ENCODE measurements at regions not wholly inside any gene's neighbourhood (a gene's known extent, or its start where the extent isn't known, plus 50 kb on each side); places are given as distances from the start of the nearest gene placed in this dataset.
"Not testable (repeated sequence)": the region's sequence is repeated elsewhere in the genome, so short reads cannot be mapped to it uniquely, and the experiment has no call there.

DNA sequence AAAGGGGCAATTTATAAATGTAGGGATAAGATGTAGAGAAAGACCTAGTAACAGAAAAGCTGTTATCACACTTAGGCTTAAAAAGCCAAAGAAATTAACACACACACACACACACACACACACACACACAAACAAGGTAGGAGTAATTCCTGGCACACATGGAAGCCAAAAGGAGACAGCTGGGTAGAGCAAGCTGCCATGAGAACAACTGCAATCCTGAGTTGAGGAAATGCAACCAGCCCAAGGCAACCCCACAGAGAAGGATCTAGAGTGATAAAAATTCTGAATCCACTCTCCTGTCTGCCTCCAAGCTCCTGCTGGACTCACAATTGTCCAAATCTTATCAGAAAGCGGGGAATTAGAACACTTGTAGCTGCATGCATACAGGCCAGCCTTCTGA is 229.1 kb upstream of the DGKB start (continued):
- TF ChIP-seq, protein P1, sequence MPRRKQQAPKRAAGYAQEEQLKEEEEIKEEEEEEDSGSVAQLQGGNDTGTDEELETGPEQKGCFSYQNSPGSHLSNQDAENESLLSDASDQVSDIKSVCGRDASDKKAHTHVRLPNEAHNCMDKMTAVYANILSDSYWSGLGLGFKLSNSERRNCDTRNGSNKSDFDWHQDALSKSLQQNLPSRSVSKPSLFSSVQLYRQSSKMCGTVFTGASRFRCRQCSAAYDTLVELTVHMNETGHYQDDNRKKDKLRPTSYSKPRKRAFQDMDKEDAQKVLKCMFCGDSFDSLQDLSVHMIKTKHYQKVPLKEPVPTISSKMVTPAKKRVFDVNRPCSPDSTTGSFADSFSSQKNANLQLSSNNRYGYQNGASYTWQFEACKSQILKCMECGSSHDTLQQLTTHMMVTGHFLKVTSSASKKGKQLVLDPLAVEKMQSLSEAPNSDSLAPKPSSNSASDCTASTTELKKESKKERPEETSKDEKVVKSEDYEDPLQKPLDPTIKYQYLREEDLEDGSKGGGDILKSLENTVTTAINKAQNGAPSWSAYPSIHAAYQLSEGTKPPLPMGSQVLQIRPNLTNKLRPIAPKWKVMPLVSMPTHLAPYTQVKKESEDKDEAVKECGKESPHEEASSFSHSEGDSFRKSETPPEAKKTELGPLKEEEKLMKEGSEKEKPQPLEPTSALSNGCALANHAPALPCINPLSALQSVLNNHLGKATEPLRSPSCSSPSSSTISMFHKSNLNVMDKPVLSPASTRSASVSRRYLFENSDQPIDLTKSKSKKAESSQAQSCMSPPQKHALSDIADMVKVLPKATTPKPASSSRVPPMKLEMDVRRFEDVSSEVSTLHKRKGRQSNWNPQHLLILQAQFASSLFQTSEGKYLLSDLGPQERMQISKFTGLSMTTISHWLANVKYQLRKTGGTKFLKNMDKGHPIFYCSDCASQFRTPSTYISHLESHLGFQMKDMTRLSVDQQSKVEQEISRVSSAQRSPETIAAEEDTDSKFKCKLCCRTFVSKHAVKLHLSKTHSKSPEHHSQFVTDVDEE (CRISPR knock-in tag; IDR thresholded peaks at IDR 0.05) = no peak
- no peak for TF ChIP-seq ZNF8 (CRISPR knock-in tag; IDR thresholded peaks at IDR 0.05)
- TF ChIP-seq ZFP30 (CRISPR knock-in tag; IDR thresholded peaks at IDR 0.05) = no peak
- TF ChIP-seq BACH2 (CRISPR knock-in tag; IDR thresholded peaks at IDR 0.05; ENCODE audit: borderline replicate concordance) = no peak
- TF ChIP-seq ISL1 (CRISPR knock-in tag; IDR thresholded peaks at IDR 0.05) = no peak
- no peak for TF ChIP-seq ZNF565 (CRISPR knock-in tag; conservative IDR thresholded peaks at IDR 0.05; ENCODE audit: low read depth)
- no peak for TF ChIP-seq CSDC2 (CRISPR knock-in tag; IDR thresholded peaks at IDR 0.05)
- TF ChIP-seq, protein P2, sequence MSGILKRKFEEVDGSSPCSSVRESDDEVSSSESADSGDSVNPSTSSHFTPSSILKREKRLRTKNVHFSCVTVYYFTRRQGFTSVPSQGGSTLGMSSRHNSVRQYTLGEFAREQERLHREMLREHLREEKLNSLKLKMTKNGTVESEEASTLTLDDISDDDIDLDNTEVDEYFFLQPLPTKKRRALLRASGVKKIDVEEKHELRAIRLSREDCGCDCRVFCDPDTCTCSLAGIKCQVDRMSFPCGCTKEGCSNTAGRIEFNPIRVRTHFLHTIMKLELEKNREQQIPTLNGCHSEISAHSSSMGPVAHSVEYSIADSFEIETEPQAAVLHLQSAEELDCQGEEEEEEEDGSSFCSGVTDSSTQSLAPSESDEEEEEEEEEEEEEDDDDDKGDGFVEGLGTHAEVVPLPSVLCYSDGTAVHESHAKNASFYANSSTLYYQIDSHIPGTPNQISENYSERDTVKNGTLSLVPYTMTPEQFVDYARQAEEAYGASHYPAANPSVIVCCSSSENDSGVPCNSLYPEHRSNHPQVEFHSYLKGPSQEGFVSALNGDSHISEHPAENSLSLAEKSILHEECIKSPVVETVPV (CRISPR knock-in tag; IDR thresholded peaks at IDR 0.05) = no peak
- no peak for TF ChIP-seq GLIS3 (CRISPR knock-in tag; IDR thresholded peaks at IDR 0.05)
- no peak for TF ChIP-seq PPARA (CRISPR knock-in tag; IDR thresholded peaks at IDR 0.05; ENCODE audit: borderline replicate concordance)
- TF ChIP-seq SNAI2 (CRISPR knock-in tag; IDR thresholded peaks at IDR 0.05) = no peak
- no peak for TF ChIP-seq ZC3H10 (CRISPR knock-in tag; IDR thresholded peaks at IDR 0.05)

DNA sequence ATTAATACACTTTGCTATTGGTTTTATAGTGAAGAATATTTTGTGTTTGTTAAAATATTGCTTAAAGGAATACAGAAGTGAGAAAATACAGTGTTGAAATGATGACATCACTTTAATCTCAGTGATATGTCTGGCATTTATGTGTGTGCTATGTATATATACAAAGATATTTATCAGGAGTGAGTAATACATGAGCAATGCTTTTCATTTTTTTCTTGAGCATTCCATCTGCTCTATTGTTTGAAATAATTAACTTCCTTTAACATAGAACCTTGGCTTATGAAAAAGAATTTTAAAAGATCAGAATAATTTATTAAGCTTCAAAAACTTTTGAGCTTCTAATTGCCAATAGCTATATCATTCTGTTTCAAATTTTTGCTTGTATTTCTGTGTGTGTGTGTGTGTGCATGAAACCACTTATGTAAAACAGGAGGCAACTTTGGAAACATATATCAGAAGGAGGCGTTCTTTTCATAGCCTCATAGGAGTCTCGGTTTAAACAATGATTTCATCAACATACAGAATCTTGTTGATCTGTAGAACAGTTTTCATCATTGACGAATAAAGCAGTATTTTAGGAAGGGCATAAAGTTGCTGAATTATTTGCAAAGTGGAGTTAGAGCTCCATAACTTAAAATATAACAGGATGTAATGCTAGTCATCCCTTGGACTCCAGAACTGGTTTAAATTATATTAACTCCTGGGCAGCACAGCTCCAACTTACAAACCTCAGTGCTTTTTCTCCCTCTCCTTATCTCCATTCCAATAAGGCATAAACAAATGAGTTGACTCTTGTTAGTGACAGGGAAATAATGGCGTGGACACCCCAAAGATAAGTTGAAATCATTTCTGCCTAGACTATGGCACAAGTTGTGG is 228.4 kb upstream of the DGKB start:
- TF ChIP-seq ZNF70 (CRISPR knock-in tag; IDR thresholded peaks at IDR 0.05) = no peak
- peak; percentile 91 for TF ChIP-seq ISL1 (CRISPR knock-in tag; IDR thresholded peaks at IDR 0.05)
- TF ChIP-seq, protein P3, sequence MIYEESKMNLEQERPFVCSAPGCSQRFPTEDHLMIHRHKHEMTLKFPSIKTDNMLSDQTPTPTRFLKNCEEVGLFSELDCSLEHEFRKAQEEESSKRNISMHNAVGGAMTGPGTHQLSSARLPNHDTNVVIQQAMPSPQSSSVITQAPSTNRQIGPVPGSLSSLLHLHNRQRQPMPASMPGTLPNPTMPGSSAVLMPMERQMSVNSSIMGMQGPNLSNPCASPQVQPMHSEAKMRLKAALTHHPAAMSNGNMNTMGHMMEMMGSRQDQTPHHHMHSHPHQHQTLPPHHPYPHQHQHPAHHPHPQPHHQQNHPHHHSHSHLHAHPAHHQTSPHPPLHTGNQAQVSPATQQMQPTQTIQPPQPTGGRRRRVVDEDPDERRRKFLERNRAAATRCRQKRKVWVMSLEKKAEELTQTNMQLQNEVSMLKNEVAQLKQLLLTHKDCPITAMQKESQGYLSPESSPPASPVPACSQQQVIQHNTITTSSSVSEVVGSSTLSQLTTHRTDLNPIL (CRISPR knock-in tag; IDR thresholded peaks at IDR 0.05; ENCODE audit: low read depth) = peak; percentile 71; the same call in 1 of the 2 replicates
- TF ChIP-seq PPARA (CRISPR knock-in tag; IDR thresholded peaks at IDR 0.05; ENCODE audit: borderline replicate concordance) = no peak
- no peak for TF ChIP-seq ARNTL (CRISPR knock-in tag; IDR thresholded peaks at IDR 0.05; ENCODE audit: borderline replicate concordance, low read depth)
- peak; percentile 93 for ATAC-seq

DNA sequence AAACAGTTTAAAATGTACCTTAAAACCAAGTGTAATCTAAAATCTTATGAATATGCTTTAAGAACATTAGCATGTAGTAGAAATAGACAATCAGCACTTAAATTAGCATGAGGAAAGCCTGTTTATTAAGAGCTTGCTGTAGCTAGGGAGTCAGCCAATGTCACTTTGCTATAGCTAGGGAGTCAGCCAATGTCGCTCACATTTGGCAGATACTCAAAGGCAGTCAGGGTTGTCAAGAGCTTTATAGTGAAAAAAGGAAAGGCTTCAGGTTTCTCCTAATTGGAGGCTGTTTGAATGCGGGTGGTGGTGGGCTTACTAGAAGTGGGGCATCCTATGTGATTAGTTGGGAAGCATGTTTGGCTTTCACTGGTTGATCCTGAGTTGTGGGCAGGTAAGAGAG is 226.2 kb upstream of the DGKB start:
- TF ChIP-seq TOX (CRISPR knock-in tag; IDR thresholded peaks at IDR 0.05; ENCODE audit: borderline replicate concordance) = no peak
- TF ChIP-seq CSDC2 (CRISPR knock-in tag; IDR thresholded peaks at IDR 0.05) = no peak
- no peak for TF ChIP-seq ISL1 (CRISPR knock-in tag; IDR thresholded peaks at IDR 0.05)
- TF ChIP-seq ZNF8 (CRISPR knock-in tag; IDR thresholded peaks at IDR 0.05) = no peak
- TF ChIP-seq TCF4 (CRISPR knock-in tag; IDR thresholded peaks at IDR 0.05; ENCODE audit: borderline replicate concordance) = no peak
- ATAC-seq = no peak

DNA sequence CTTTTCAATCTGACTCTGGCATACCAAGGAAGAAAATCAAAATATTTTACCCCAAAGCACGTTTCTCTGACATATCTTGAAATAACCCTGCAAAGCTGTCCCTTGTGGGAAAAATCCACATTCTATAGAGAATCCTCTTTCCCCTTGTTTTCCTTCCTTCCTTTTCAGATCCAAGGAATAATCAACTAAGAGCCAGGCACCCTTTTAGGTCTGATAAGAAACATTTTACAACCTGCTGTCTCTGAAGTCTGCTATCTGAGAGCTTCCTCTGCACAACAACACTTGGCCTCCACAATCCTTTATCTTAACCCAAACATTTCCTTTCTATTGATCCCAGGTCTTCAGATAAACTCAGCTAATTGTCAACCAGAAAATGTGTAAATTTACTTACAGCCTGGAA is 224.1 kb upstream of the DGKB start:
- not testable (repeated sequence) for ATAC-seq

DNA sequence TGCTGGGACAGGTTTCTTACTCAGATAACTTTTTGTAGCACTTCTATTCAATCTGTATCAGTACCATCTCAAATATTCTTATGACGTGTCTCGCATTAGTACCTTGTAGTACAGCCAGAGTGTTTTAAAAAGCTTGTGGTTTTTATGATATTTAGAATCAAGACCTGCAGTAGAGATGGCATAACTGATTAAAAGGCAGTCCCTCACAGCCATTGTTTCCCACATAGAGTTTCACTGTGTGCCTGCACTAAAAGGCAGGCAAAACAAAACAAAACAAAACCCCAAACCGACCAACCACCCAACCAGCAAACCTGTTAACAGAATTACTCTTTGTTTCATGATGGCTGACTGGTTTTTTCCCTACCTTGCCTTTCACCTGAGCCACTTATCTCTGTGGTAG is 221.3 kb upstream of the DGKB start:
- peak; percentile 80 for ATAC-seq
- TF ChIP-seq TOX (CRISPR knock-in tag; IDR thresholded peaks at IDR 0.05; ENCODE audit: borderline replicate concordance) (no peak), TCF4 (CRISPR knock-in tag; IDR thresholded peaks at IDR 0.05; ENCODE audit: borderline replicate concordance) (no peak), OSR1 (CRISPR knock-in tag; IDR thresholded peaks at IDR 0.05) (no peak), ZNF8 (CRISPR knock-in tag; IDR thresholded peaks at IDR 0.05) (no peak), PPARA (CRISPR knock-in tag; IDR thresholded peaks at IDR 0.05; ENCODE audit: borderline replicate concordance) (no peak), ARNTL (CRISPR knock-in tag; IDR thresholded peaks at IDR 0.05; ENCODE audit: borderline replicate concordance, low read depth) (no peak), GLIS3 (CRISPR knock-in tag; IDR thresholded peaks at IDR 0.05) (no peak), BACH2 (CRISPR knock-in tag; IDR thresholded peaks at IDR 0.05; ENCODE audit: borderline replicate concordance) (no peak), ESRRG (CRISPR knock-in tag; IDR thresholded peaks at IDR 0.05) (no peak)
- TF ChIP-seq, protein P1 (CRISPR knock-in tag; IDR thresholded peaks at IDR 0.05) = no peak
- TF ChIP-seq, protein P4, sequence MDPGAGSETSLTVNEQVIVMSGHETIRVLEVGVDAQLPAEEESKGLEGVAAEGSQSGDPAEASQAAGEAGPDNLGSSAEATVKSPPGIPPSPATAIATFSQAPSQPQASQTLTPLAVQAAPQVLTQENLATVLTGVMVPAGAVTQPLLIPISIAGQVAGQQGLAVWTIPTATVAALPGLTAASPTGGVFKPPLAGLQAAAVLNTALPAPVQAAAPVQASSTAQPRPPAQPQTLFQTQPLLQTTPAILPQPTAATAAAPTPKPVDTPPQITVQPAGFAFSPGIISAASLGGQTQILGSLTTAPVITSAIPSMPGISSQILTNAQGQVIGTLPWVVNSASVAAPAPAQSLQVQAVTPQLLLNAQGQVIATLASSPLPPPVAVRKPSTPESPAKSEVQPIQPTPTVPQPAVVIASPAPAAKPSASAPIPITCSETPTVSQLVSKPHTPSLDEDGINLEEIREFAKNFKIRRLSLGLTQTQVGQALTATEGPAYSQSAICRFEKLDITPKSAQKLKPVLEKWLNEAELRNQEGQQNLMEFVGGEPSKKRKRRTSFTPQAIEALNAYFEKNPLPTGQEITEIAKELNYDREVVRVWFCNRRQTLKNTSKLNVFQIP (CRISPR knock-in tag; IDR thresholded peaks at IDR 0.05; ENCODE audit: borderline replicate concordance, low read depth) = no peak
- TF ChIP-seq, protein P5, sequence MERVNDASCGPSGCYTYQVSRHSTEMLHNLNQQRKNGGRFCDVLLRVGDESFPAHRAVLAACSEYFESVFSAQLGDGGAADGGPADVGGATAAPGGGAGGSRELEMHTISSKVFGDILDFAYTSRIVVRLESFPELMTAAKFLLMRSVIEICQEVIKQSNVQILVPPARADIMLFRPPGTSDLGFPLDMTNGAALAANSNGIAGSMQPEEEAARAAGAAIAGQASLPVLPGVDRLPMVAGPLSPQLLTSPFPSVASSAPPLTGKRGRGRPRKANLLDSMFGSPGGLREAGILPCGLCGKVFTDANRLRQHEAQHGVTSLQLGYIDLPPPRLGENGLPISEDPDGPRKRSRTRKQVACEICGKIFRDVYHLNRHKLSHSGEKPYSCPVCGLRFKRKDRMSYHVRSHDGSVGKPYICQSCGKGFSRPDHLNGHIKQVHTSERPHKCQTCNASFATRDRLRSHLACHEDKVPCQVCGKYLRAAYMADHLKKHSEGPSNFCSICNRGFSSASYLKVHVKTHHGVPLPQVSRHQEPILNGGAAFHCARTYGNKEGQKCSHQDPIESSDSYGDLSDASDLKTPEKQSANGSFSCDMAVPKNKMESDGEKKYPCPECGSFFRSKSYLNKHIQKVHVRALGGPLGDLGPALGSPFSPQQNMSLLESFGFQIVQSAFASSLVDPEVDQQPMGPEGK (CRISPR knock-in tag; IDR thresholded peaks at IDR 0.05; ENCODE audit: borderline replicate concordance) = no peak

Data from SK-N-SH treated with all-trans-retinoic acid at 6 μM for 48 hours (cell line).